ENCODE measurements at regions not wholly inside any gene's neighbourhood (a gene's known extent, or its start where the extent isn't known, plus 50 kb on each side); places are given as distances from the start of the nearest gene placed in this dataset.

- Histone ChIP-seq H3K36me3 (no peaks in the 10 kb centered on the region), H3K27ac (no peak overlapping the region), H3K9me3 (no peaks in the 10 kb centered on the region), H3K27me3 (peaks cover 76% of the 10 kb centered on the region), H3K4me1 (ENCODE audit: control insufficient read depth in 1 of 2, insufficient read depth in 1 of 2, low read depth in 1 of 2, low read length in 1 of 2) (no peaks in the 10 kb centered on the region), H3K4me3 (ENCODE audit: low read depth in 1 of 2, low read length in 1 of 2) (no peak overlapping the region)
- TF ChIP-seq CTCF (IDR thresholded peaks at IDR 0.05): no peak
Observed at GRCh38 chr15:29569533-29570092, 252.7 kb downstream of the TJP1 start.

GRCh38 chr15:29568840-29569532, 253.3 kb downstream of the TJP1 start:
- H3K4me3 ChIP-seq (ENCODE audit: low read depth in 1 of 2, low read length in 1 of 2): no peak overlapping the region
- H3K27me3 ChIP-seq: peaks cover 70% of the 10 kb centered on the region
- no peak for TF ChIP-seq CTCF (IDR thresholded peaks at IDR 0.05)
- H3K9me3 ChIP-seq: no peaks in the 10 kb centered on the region
- no peaks in the 10 kb centered on the region for H3K4me1 ChIP-seq (ENCODE audit: control insufficient read depth in 1 of 2, insufficient read depth in 1 of 2, low read depth in 1 of 2, low read length in 1 of 2)
- no peaks in the 10 kb centered on the region for H3K36me3 ChIP-seq
- no peak overlapping the region for H3K27ac ChIP-seq

GRCh38 chr15:29567336-29567735, 254.9 kb downstream of the TJP1 start:
- H3K36me3 ChIP-seq: no peaks in the 10 kb centered on the region
- TF ChIP-seq CTCF (IDR thresholded peaks at IDR 0.05): no peak
- no peaks in the 10 kb centered on the region for H3K4me1 ChIP-seq (ENCODE audit: control insufficient read depth in 1 of 2, insufficient read depth in 1 of 2, low read depth in 1 of 2, low read length in 1 of 2)
- H3K27ac ChIP-seq: no peak overlapping the region
- no peak overlapping the region for H3K4me3 ChIP-seq (ENCODE audit: low read depth in 1 of 2, low read length in 1 of 2)
- peaks cover 53% of the 10 kb centered on the region for H3K27me3 ChIP-seq
- H3K9me3 ChIP-seq: no peaks in the 10 kb centered on the region

- no peak for TF ChIP-seq CTCF (IDR thresholded peaks at IDR 0.05)
- no peaks in the 10 kb centered on the region for H3K4me1 ChIP-seq (ENCODE audit: control insufficient read depth in 1 of 2, insufficient read depth in 1 of 2, low read depth in 1 of 2, low read length in 1 of 2)
- no peak overlapping the region for H3K27ac ChIP-seq
- no peaks in the 10 kb centered on the region for H3K36me3 ChIP-seq
- H3K9me3 ChIP-seq: no peaks in the 10 kb centered on the region
- no peak overlapping the region for H3K4me3 ChIP-seq (ENCODE audit: low read depth in 1 of 2, low read length in 1 of 2)
- peaks cover 49% of the 10 kb centered on the region for H3K27me3 ChIP-seq
Observed at GRCh38 chr15:29566914-29567313, 255.4 kb downstream of the TJP1 start.

- no peaks in the 10 kb centered on the region for H3K36me3 ChIP-seq
- H3K9me3 ChIP-seq: no peaks in the 10 kb centered on the region
- H3K27me3 ChIP-seq: peaks cover 14% of the 10 kb centered on the region
- H3K4me3 ChIP-seq (ENCODE audit: low read depth in 1 of 2, low read length in 1 of 2): no peak overlapping the region
- TF ChIP-seq CTCF (IDR thresholded peaks at IDR 0.05): no peak
- no peaks in the 10 kb centered on the region for H3K4me1 ChIP-seq (ENCODE audit: control insufficient read depth in 1 of 2, insufficient read depth in 1 of 2, low read depth in 1 of 2, low read length in 1 of 2)
- no peak overlapping the region for H3K27ac ChIP-seq
Observed at GRCh38 chr15:29563112-29563511, 259.2 kb downstream of the TJP1 start.

Measured in neutrophil (primary cell).